HEK293T (cell line): ENCODE measurements at regions not wholly inside any gene's neighbourhood (a gene's known extent, or its start where the extent isn't known, plus 50 kb on each side); places are given as distances from the start of the nearest gene placed in this dataset.
"Not testable (repeated sequence)": the region's sequence is repeated elsewhere in the genome, so short reads cannot be mapped to it uniquely, and the experiment has no call there.

Source experiments
- CTCF ChIA-PET: fragments of 350-600 bp; formaldehyde crosslinking; extraction: SDS; loops from one replicate; lab custom pipeline; 2021; ENCODE audit warnings: antibody characterized with exemption, inconsistent platforms; lab: Yijun Ruan, JAX
- POLR2A ChIA-PET: fragments of 350-600 bp; formaldehyde crosslinking; extraction: SDS; loops from one replicate; lab custom pipeline; 2020; ENCODE audit warnings: antibody characterized with exemption, inconsistent platforms; lab: Yijun Ruan, JAX
- DNase-seq: peaks from one replicate; pipeline ENCODE4 v3.0.0; 2012; ENCODE audit warnings: mixed read lengths; ENCODE audit errors: extremely low spot score
- ARNT ChIP-seq: fragments of 450-650 bp; IDR thresholded peaks from 2 replicates; pipeline ENCODE4 v1.6.1; 2017; ENCODE audit warnings: mild to moderate bottlenecking
- BHLHE40 ChIP-seq: fragments of 450-650 bp; IDR thresholded peaks from 2 replicates; pipeline ENCODE4 v1.6.1; 2016; ENCODE audit warnings: mild to moderate bottlenecking, moderate library complexity, borderline replicate concordance
- CTBP1 ChIP-seq: fragments of 450-650 bp; IDR thresholded peaks from 2 replicates; pipeline ENCODE4 v1.6.1; 2016; ENCODE audit warnings: borderline replicate concordance
- ELF4 ChIP-seq: fragments of 450-650 bp; IDR thresholded peaks from 2 replicates; pipeline ENCODE4 v1.6.1; 2017; ENCODE audit warnings: antibody characterized with exemption
- FOXA1 ChIP-seq: fragments of 450-650 bp; IDR thresholded peaks from 2 replicates; pipeline ENCODE4 v1.6.1; 2016; ENCODE audit warnings: mild to moderate bottlenecking
- FOXK2 ChIP-seq: fragments of 450-650 bp; IDR thresholded peaks from 2 replicates; pipeline ENCODE4 v1.6.1; 2016; ENCODE audit warnings: mild to moderate bottlenecking
- FOXM1 ChIP-seq: fragments of 450-650 bp; IDR thresholded peaks from 2 replicates; pipeline ENCODE4 v1.6.1; 2017; ENCODE audit warnings: mild to moderate bottlenecking, borderline replicate concordance
- HDGF ChIP-seq: fragments of 450-650 bp; IDR thresholded peaks from 2 replicates; pipeline ENCODE4 v1.6.1; 2017; ENCODE audit warnings: antibody characterized with exemption, borderline replicate concordance
- L3MBTL2 ChIP-seq: fragments of 450-650 bp; conservative IDR thresholded peaks from 2 replicates; pipeline ENCODE4 v1.6.1; 2016; ENCODE audit warnings: mild to moderate bottlenecking
- LEF1 ChIP-seq: fragments of 450-650 bp; IDR thresholded peaks from 2 replicates; pipeline ENCODE4 v1.6.1; 2017; ENCODE audit warnings: mild to moderate bottlenecking, borderline replicate concordance
- NFRKB ChIP-seq: fragments of 450-650 bp; IDR thresholded peaks from 2 replicates; pipeline ENCODE4 v1.6.1; 2016; ENCODE audit warnings: mild to moderate bottlenecking, moderate library complexity
- SP1 ChIP-seq: fragments of 450-650 bp; IDR thresholded peaks from 2 replicates; pipeline ENCODE4 v1.6.1; 2017
- SUZ12 ChIP-seq: fragments of 450-650 bp; IDR thresholded peaks from 2 replicates; pipeline ENCODE4 v1.6.1; 2016; ENCODE audit warnings: mild to moderate bottlenecking
- TARDBP ChIP-seq: fragments of 450-650 bp; IDR thresholded peaks from 2 replicates; pipeline ENCODE4 v1.6.1; 2016
- ZNF384 ChIP-seq: fragments of 450-650 bp; IDR thresholded peaks from 2 replicates; pipeline ENCODE4 v1.6.1; 2016
- TF ChIP-seq, protein P1 (sequence below): fragments of 450-650 bp; IDR thresholded peaks from 2 replicates; pipeline ENCODE4 v1.6.1; 2016

- TF ChIP-seq HDGF (no peak), FOXK2 (no peak), CTBP1 (no peak), BHLHE40 (no peak), FOXA1 (no peak), ARNT (no peak), ELF4 (no peak), ZNF384 (no peak), LEF1 (no peak), SP1 (no peak), L3MBTL2 (no peak), SUZ12 (no peak), FOXM1 (no peak), NFRKB (no peak), TARDBP (no peak)
- TF ChIP-seq, protein P1, sequence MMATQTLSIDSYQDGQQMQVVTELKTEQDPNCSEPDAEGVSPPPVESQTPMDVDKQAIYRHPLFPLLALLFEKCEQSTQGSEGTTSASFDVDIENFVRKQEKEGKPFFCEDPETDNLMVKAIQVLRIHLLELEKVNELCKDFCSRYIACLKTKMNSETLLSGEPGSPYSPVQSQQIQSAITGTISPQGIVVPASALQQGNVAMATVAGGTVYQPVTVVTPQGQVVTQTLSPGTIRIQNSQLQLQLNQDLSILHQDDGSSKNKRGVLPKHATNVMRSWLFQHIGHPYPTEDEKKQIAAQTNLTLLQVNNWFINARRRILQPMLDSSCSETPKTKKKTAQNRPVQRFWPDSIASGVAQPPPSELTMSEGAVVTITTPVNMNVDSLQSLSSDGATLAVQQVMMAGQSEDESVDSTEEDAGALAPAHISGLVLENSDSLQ, result no peak
- ChIA-PET POLR2A (no interaction called here), CTCF (no interaction called here)
- no peak for DNase-seq
Observed at GRCh38 chr12:67088401-67089118, 180.6 kb upstream of the CAND1 start.

DNA sequence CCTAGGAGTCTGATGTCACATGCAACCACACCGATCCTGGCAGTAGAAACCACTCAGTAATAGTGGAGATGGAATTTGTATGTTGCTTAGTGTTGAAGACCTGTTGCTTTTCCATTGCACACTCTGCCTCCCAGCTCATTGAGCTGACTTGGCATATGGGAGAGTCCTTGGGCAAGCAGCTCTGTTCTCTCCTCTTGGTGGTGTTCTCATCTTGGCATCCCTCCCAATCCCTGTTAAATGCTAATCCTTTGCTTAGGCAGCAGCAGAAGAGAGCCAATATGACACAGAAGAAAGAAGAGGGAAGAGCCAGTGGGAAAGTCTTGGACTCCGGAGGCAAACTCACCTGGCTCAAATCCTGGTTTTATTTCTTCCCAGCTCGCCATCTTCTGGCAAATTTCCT is 178.0 kb upstream of the CAND1 start:
- no peak for DNase-seq
- TF ChIP-seq TARDBP (no peak), CTBP1 (no peak), SP1 (no peak), NFRKB (no peak), FOXK2 (no peak), L3MBTL2 (no peak), FOXM1 (no peak), FOXA1 (no peak), ZNF384 (no peak), SUZ12 (no peak), ARNT (no peak), LEF1 (no peak), BHLHE40 (no peak), ELF4 (no peak)
- TF ChIP-seq, protein P1, result no peak
- POLR2A ChIA-PET, result no interaction called here
- CTCF ChIA-PET, result no interaction called here

GRCh38 chr12:67091678-67092077 is 177.5 kb upstream of the CAND1 start:
- ChIA-PET POLR2A (no interaction called here), CTCF (no interaction called here)
- no peak for DNase-seq
- TF ChIP-seq FOXK2 (no peak), HDGF (no peak), ARNT (no peak), ZNF384 (no peak), SP1 (no peak), LEF1 (no peak), ELF4 (no peak), TARDBP (no peak), NFRKB (no peak), CTBP1 (no peak), BHLHE40 (no peak), FOXA1 (no peak), L3MBTL2 (no peak)
- TF ChIP-seq, protein P1, result no peak

DNA sequence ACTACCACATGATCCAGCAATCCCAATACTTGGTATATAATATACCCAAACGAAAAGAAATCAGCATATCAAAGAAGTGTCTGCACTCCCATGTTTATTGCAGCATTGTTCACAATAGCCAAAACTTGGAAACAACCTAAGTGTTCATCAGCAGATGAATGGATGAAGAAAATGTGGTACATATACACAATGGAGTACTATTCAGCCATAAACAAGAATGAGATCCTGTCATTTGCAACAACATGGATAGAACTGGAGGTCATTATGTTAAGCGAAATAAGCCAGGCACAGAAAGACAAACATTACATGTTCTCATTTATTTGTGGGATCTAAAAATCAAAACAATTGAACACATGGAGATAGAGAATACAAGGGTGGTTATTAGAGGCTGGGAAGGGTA is 176.2 kb upstream of the CAND1 start:
- CTCF ChIA-PET, POLR2A ChIA-PET, DNase-seq: not testable (repeated sequence)

- no peak for TF ChIP-seq SP1
- TF ChIP-seq FOXM1, result no peak
- TF ChIP-seq LEF1, result no peak
- no peak for TF ChIP-seq FOXA1
- TF ChIP-seq HDGF, result no peak
- ChIA-PET POLR2A (no interaction called here), CTCF (no interaction called here)
- no peak for DNase-seq
Observed at GRCh38 chr12:67096533-67097318, 172.4 kb upstream of the CAND1 start.

DNA sequence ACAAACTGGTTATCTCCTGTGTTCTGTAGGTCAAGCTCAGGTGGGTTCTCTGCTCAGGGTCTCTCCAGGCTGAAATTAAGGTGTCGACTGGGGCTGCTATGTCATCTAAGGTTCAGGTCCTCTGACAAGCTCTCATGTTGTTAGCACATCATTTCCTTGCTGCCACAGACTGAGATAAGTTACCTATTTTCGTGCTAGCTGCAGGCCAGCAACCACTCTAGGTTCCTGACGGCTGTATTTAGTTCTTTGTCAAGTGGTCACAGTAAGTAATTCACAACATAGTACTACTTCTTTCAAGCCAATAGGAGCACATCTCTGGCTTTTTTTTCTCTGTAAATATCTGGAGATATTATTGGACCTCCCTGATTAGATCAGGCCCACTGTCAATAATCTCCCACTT is 169.3 kb upstream of the CAND1 start:
- POLR2A ChIA-PET, result no interaction called here
- CTCF ChIA-PET, result no interaction called here
- TF ChIP-seq ZNF384 (no peak), FOXM1 (no peak), L3MBTL2 (no peak), HDGF (no peak), SP1 (no peak)
- TF ChIP-seq, protein P1, result no peak
- DNase-seq, result no peak
